NCI-H526 treated with DMSO at 0.1 percent for 48 hours (cell line): ENCODE measurements at regions not wholly inside any gene's neighbourhood (a gene's known extent, or its start where the extent isn't known, plus 50 kb on each side); places are given as distances from the start of the nearest gene placed in this dataset.
"Not testable (repeated sequence)": the region's sequence is repeated elsewhere in the genome, so short reads cannot be mapped to it uniquely, and the experiment has no call there.

Source experiments
- DNase-seq: peaks from one replicate; lab custom pipeline; 2025; lab: John Stamatoyannopoulos, UW

GRCh38 chr12:40172879-40173278, 51.9 kb upstream of the LRRK2 start:
- DNase-seq, result no peak

- no peak for DNase-seq
Observed at GRCh38 chr12:40171501-40171900, 53.3 kb upstream of the LRRK2 start.

- no peak for DNase-seq
Observed at GRCh38 chr12:40171066-40171465, 53.7 kb upstream of the LRRK2 start.

GRCh38 chr12:40170593-40170992, 54.2 kb upstream of the LRRK2 start:
- DNase-seq, result no peak

- no peak for DNase-seq
Observed at GRCh38 chr12:40168868-40169267, 55.9 kb upstream of the LRRK2 start.

- DNase-seq, result not testable (repeated sequence)
Observed at GRCh38 chr12:40168419-40168818, 56.4 kb upstream of the LRRK2 start.

- no peak for DNase-seq
Observed at GRCh38 chr12:40168001-40168400, 56.8 kb upstream of the LRRK2 start.

GRCh38 chr12:40165179-40165578, 59.3 kb upstream of the SLC2A13 start:
- no peak for DNase-seq

GRCh38 chr12:40164034-40164433, 58.2 kb upstream of the SLC2A13 start:
- no peak for DNase-seq

- no peak for DNase-seq
Observed at GRCh38 chr12:40162033-40162432, 56.2 kb upstream of the SLC2A13 start.

- peak; percentile 3 for DNase-seq
Observed at GRCh38 chr12:40158592-40159111, 52.8 kb upstream of the SLC2A13 start.

- no peak for DNase-seq
Observed at GRCh38 chr12:40157336-40157735, 51.5 kb upstream of the SLC2A13 start.

GRCh38 chr12:40156021-40156764, 50.3 kb upstream of the SLC2A13 start:
- no peak for DNase-seq
